ENCODE measurements at regions not wholly inside any gene's neighbourhood (a gene's known extent, or its start where the extent isn't known, plus 50 kb on each side); places are given as distances from the start of the nearest gene placed in this dataset.

GRCh38 chr6:99019381-99019780, 71.6 kb upstream of the FBXL4 start:
- DNase-seq (ENCODE audit: low read depth): no peak
- no peak overlapping the region for H3K4me3 ChIP-seq (ENCODE audit: control insufficient read depth, low read depth, low read length)
- TF ChIP-seq, protein P1, sequence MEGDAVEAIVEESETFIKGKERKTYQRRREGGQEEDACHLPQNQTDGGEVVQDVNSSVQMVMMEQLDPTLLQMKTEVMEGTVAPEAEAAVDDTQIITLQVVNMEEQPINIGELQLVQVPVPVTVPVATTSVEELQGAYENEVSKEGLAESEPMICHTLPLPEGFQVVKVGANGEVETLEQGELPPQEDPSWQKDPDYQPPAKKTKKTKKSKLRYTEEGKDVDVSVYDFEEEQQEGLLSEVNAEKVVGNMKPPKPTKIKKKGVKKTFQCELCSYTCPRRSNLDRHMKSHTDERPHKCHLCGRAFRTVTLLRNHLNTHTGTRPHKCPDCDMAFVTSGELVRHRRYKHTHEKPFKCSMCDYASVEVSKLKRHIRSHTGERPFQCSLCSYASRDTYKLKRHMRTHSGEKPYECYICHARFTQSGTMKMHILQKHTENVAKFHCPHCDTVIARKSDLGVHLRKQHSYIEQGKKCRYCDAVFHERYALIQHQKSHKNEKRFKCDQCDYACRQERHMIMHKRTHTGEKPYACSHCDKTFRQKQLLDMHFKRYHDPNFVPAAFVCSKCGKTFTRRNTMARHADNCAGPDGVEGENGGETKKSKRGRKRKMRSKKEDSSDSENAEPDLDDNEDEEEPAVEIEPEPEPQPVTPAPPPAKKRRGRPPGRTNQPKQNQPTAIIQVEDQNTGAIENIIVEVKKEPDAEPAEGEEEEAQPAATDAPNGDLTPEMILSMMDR (IDR thresholded peaks at IDR 0.05; ENCODE audit: control insufficient read depth, insufficient read depth, low read depth, low read length, missing control alignments): no peak

GRCh38 chr6:99017150-99017549, 69.4 kb upstream of the FBXL4 start:
- TF ChIP-seq, protein P1 (IDR thresholded peaks at IDR 0.05; ENCODE audit: control insufficient read depth, insufficient read depth, low read depth, low read length, missing control alignments): no peak
- DNase-seq (ENCODE audit: low read depth): no peak
- H3K4me3 ChIP-seq (ENCODE audit: control insufficient read depth, low read depth, low read length): no peak overlapping the region

DNA sequence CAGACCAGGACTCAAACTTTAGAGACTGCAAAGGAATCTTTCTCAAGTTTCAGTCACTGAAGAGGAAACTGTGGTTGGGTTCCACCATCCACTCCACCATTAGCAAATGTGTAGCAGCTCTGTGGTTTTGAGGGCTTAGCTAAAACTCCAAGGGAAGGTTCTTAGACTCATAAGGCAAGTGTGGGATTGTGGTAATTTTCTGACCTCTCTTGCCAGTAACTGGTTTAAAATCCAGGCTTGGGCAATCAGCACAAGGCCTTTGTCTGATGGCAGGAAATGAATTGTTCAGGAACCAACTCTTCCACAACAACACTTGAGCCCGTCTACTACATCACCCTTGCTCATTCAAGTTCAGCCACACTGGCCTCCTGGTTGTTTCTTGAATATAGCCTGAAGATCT, 68.6 kb upstream of the FBXL4 start:
- TF ChIP-seq, protein P1 (IDR thresholded peaks at IDR 0.05; ENCODE audit: control insufficient read depth, insufficient read depth, low read depth, low read length, missing control alignments): no peak
- DNase-seq (ENCODE audit: low read depth): no peak
- no peak overlapping the region for H3K4me3 ChIP-seq (ENCODE audit: control insufficient read depth, low read depth, low read length)

GRCh38 chr6:99014061-99014460, 66.3 kb upstream of the FBXL4 start:
- no peak overlapping the region for H3K4me3 ChIP-seq (ENCODE audit: control insufficient read depth, low read depth, low read length)
- TF ChIP-seq, protein P1 (IDR thresholded peaks at IDR 0.05; ENCODE audit: control insufficient read depth, insufficient read depth, low read depth, low read length, missing control alignments): no peak
- no peak for DNase-seq (ENCODE audit: low read depth)

DNA sequence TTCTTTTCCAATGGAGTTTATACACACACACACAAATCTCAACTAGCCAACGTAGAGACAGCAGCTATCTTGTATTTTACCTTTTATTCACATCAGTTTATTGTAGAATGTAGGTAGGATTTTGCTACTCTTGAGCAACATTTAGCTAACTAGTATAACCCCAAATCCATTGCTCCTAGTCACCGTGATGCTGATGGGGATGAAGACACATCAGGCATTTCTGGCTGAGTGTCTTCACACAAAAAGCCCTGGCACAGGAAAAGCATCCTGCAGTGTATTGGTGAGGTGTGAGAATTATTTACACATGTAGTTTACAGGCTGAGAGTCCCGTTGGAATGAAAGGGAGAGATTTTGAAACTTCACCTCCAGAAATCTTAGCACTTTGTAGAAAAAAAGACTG, 65.9 kb upstream of the FBXL4 start:
- TF ChIP-seq, protein P1 (IDR thresholded peaks at IDR 0.05; ENCODE audit: control insufficient read depth, insufficient read depth, low read depth, low read length, missing control alignments): no peak
- no peak for DNase-seq (ENCODE audit: low read depth)
- no peak overlapping the region for H3K4me3 ChIP-seq (ENCODE audit: control insufficient read depth, low read depth, low read length)

- TF ChIP-seq, protein P1 (IDR thresholded peaks at IDR 0.05; ENCODE audit: control insufficient read depth, insufficient read depth, low read depth, low read length, missing control alignments): no peak
- no peak overlapping the region for H3K4me3 ChIP-seq (ENCODE audit: control insufficient read depth, low read depth, low read length)
- peak; percentile 45 for DNase-seq (ENCODE audit: low read depth)
Observed at GRCh38 chr6:99013145-99013544, 65.4 kb upstream of the FBXL4 start.

DNA sequence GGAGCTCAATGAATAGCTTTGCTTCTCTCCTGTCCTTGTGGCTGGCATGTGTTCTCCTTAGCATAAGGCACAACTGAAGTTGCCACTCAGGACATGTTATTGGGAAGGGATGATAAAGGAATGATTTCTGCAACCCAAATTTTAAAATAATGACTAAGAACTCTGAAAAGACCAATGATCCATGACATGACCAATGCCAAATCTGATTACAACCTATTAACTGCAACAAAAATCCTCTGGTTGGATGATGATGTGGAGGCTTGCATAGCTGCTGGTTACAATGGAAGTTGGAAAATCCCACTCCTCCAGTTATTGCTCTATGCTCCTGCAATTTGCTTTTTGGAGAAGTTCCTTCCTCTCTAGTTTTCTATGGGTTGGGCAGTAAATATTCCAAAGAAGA, 63.4 kb upstream of the FBXL4 start:
- TF ChIP-seq, protein P1 (IDR thresholded peaks at IDR 0.05; ENCODE audit: control insufficient read depth, insufficient read depth, low read depth, low read length, missing control alignments): no peak
- H3K4me3 ChIP-seq (ENCODE audit: control insufficient read depth, low read depth, low read length): no peak overlapping the region
- no peak for DNase-seq (ENCODE audit: low read depth)
